GM12874 (cell line): ENCODE measurements at regions not wholly inside any gene's neighbourhood (a gene's known extent, or its start where the extent isn't known, plus 50 kb on each side); places are given as distances from the start of the nearest gene placed in this dataset.

Source experiments
- CTCF ChIP-seq: IDR thresholded peaks from 2 replicates; pipeline ENCODE4 v1.5.1; 2011; ENCODE audit warnings: low read depth, mild to moderate bottlenecking, control low read depth, low read length, moderate library complexity; ENCODE audit not compliant: insufficient read depth

DNA sequence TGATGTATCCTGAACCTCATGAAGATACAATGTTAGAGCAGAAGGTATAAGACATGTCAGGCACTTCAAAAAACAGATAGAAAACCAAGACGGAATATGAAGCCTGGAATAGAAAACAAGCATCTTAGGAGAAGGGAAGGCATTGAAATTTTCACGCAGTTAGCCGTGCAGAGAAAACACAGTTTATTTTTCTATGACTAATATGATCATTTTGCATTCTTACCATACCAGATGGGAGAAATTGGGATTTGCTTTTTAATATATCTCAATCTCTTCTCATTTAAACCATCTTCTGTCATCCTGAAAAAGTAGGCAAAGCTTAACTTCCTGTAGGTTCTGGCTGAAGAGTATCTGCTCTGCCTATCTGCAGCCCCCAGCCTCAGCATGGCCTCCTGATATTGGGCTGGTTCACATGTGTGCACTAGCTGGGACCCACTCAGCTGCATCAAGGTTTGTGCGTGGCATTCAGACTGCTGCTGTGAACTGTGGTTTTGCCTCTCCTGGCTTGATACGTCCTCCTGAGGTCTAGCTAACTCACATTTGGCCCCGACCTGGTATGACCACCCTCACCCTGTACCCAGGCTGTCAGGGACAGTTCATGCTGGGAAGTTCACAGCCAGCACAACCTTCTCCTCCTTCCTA is 392.5 kb upstream of the SASH1 start:
- no peak for TF ChIP-seq CTCF

- no peak for TF ChIP-seq CTCF
Observed at GRCh38 chr6:147950623-147950987, 392.0 kb upstream of the SASH1 start.

DNA sequence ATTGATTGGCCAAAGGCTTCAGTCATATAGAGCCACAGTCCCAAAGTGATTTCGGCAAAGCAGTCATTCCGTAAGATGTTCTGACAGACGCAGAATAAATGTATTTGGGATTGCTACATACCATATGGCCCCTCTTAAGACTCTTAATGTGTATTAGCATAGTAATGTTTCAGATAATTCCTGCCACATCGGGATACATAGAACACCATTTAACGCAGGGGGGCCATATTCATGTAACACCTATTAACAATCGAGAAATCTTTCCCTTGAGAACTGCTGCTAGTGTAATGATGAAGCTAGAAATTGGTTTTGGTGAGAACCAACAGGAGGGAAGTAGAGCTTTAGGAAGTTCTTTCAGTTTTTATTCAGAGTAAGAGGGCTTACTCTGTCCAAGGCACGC is 390.9 kb upstream of the SASH1 start:
- no peak for TF ChIP-seq CTCF

DNA sequence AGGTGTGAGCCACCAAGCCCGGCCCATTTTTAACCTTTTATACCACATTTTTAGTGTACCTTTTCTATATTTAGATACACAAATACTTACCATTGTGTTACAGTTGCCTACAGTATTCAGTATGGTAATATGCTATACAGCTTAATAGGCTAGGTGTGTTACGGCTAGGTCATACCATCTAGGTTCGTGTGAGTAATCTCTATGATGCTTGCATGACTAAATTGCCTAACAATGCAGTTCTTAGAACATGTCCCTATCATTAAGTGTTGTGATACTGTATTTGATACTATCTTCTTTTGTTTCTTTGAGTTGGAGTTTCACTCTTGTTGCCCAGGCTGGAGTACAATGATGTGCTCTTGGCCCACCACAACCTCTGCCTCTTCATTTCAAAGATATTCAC is 387.7 kb upstream of the SASH1 start:
- TF ChIP-seq CTCF = no peak

GRCh38 chr6:147958683-147959082 is 384.0 kb upstream of the SASH1 start:
- no peak for TF ChIP-seq CTCF

DNA sequence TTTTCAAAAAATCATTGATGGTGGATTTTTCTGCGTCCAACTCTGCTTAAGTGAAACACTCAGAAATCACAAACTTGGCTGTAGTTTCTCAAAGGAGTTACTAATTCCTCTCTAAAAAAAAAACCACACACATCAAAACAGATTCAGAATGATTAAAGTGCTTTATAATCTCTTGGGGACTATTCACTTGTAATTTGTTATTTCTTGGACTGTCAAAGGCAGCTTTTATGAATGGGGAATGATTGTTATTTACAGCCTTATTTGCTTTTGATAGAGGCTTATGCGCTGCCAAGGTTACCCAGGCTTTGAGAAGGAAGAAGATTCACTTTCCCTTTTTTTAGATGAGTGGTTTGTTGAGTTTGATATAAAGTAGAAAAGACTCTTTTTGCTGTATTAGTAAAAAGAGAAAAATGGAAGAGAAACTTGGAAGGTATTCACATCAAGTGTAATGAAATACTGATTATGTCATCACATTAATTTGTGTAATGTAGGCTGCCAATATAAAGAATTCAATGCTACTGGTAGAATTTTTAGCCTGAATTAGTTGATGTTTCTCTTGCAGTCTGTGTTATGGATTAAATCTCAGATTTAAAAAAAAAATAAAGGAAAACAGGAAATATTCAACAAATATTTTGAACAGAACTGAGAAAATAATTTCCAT is 381.0 kb upstream of the SASH1 start:
- no peak for TF ChIP-seq CTCF

DNA sequence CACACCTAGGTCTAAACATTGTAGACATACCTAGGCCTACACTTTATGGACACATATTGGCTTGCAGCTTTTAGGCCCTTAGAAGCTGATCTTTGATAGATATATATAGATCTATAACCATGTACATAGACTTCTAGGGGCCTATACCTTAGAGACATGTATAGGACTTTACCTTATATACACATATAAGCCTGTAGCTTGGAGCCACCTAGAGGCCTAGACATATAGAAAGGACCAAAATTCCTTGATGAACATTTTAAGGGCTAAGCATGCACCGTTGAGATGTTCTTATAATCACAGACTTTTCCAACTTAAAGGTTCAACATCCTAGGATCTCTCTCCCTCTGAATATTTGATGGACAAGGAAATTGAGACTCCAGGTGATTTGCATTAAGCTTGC is 371.7 kb upstream of the SASH1 start:
- TF ChIP-seq CTCF = no peak
